ENCODE measurements at regions not wholly inside any gene's neighbourhood (a gene's known extent, or its start where the extent isn't known, plus 50 kb on each side); places are given as distances from the start of the nearest gene placed in this dataset.

DNA sequence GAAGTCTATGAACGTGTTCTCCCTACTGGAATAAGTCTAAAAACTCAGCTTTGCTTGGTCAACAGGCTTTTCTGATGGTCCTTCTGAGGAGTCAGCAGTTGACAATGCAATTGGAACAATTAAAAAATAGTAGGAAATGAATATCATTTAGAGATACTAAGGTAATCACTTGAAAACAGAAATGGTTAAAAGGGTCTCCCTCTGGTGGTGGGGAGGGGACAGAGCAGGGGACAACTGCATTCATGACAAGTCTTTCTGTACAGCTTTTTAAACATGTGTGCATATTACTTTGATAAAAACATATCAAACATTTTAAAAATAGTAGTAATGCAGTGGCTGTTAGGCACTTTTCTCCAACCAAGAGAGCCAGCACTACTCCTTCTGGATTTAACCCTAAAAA, 119.9 kb upstream of the FHIT start:
- H3K9me2 ChIP-seq (replicated peaks; ENCODE audit: low read depth, low read length), result no peaks in the 10 kb centered on the region
- H3K4me2 ChIP-seq (ENCODE audit: low read depth, low read length, poor library complexity, severe bottlenecking), result no peak overlapping the region
- no peak overlapping the region for H3K4me3 ChIP-seq (ENCODE audit: low read length, poor library complexity, severe bottlenecking)
- no peaks in the 10 kb centered on the region for H3K79me2 ChIP-seq (ENCODE audit: insufficient read depth, low read length)
- no peaks in the 10 kb centered on the region for H3F3A ChIP-seq (ENCODE audit: low read depth)
- no peaks in the 10 kb centered on the region for H3K9me3 ChIP-seq (ENCODE audit: insufficient read depth, low read depth, low read length)
- TF ChIP-seq, protein P1, sequence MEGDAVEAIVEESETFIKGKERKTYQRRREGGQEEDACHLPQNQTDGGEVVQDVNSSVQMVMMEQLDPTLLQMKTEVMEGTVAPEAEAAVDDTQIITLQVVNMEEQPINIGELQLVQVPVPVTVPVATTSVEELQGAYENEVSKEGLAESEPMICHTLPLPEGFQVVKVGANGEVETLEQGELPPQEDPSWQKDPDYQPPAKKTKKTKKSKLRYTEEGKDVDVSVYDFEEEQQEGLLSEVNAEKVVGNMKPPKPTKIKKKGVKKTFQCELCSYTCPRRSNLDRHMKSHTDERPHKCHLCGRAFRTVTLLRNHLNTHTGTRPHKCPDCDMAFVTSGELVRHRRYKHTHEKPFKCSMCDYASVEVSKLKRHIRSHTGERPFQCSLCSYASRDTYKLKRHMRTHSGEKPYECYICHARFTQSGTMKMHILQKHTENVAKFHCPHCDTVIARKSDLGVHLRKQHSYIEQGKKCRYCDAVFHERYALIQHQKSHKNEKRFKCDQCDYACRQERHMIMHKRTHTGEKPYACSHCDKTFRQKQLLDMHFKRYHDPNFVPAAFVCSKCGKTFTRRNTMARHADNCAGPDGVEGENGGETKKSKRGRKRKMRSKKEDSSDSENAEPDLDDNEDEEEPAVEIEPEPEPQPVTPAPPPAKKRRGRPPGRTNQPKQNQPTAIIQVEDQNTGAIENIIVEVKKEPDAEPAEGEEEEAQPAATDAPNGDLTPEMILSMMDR (conservative IDR thresholded peaks at IDR 0.05; ENCODE audit: low read length), result peak; percentile 93
- no peak for TF ChIP-seq EZH2phosphoT487 (IDR thresholded peaks at IDR 0.05; ENCODE audit: borderline replicate concordance)
- no peak overlapping the region for H3K9ac ChIP-seq (ENCODE audit: low read depth, low read length, poor library complexity, severe bottlenecking)
- no peaks in the 10 kb centered on the region for H3K36me3 ChIP-seq (ENCODE audit: insufficient read depth, low read length)
- H3K27me3 ChIP-seq (ENCODE audit: insufficient read depth, low read length, poor library complexity, severe bottlenecking), result no peaks in the 10 kb centered on the region
- H2AFZ ChIP-seq (ENCODE audit: low read length), result no peak overlapping the region
- no peaks in the 10 kb centered on the region for H4K20me1 ChIP-seq (ENCODE audit: insufficient read depth, low read length, poor library complexity, severe bottlenecking)
- H3K4me1 ChIP-seq (ENCODE audit: insufficient read depth, low read length, poor library complexity, severe bottlenecking), result peaks cover 6% of the 10 kb centered on the region

DNA sequence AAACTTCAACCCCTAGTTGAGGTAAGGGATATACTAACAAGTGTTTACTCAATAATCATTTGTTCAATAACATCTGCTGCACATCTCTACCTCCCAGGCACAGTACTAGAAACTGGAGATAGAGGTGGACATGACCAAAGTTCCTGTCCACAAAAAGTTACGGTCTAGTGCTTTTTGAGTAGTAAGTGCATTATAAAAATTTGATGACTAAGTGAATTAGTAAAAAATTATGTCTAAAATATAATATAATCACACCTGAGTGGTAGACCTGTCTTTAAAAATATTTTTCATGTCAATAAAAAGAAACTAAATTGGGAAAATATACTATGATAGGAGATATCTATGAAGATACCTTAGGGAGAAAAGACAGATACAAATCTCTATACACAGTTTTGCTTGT, 121.5 kb upstream of the FHIT start:
- Histone ChIP-seq H3K4me1 (ENCODE audit: insufficient read depth, low read length, poor library complexity, severe bottlenecking) (peaks cover 6% of the 10 kb centered on the region), H3K9me3 (ENCODE audit: insufficient read depth, low read depth, low read length) (no peaks in the 10 kb centered on the region), H3K4me2 (ENCODE audit: low read depth, low read length, poor library complexity, severe bottlenecking) (no peak overlapping the region), H3F3A (ENCODE audit: low read depth) (no peaks in the 10 kb centered on the region), H3K4me3 (ENCODE audit: low read length, poor library complexity, severe bottlenecking) (no peak overlapping the region), H3K27me3 (ENCODE audit: insufficient read depth, low read length, poor library complexity, severe bottlenecking) (no peaks in the 10 kb centered on the region), H3K9me2 (replicated peaks; ENCODE audit: low read depth, low read length) (no peaks in the 10 kb centered on the region), H3K9ac (ENCODE audit: low read depth, low read length, poor library complexity, severe bottlenecking) (no peak overlapping the region), H3K79me2 (ENCODE audit: insufficient read depth, low read length) (no peaks in the 10 kb centered on the region), H3K36me3 (ENCODE audit: insufficient read depth, low read length) (no peaks in the 10 kb centered on the region), H4K20me1 (ENCODE audit: insufficient read depth, low read length, poor library complexity, severe bottlenecking) (no peaks in the 10 kb centered on the region), H2AFZ (ENCODE audit: low read length) (no peak overlapping the region)
- TF ChIP-seq, protein P1 (conservative IDR thresholded peaks at IDR 0.05; ENCODE audit: low read length), result no peak
- no peak for TF ChIP-seq EZH2phosphoT487 (IDR thresholded peaks at IDR 0.05; ENCODE audit: borderline replicate concordance)

DNA sequence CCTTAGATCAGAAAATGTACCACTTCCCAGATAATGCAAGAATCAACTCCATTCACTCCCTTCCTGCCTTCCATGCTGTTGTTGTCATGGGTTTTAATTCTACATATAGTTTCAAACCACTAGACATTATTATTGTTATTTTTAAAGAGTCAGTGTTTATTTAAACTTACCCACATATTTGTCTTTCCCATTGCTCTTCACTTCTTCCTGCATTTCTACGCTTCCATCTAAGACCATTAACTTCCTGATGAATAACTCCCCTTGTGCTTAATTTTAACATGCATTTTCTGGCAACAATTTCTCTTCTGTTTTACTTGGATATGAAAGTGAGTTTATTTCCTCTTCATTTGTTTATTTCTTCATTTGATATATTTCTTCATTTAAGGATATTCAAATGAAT, 127.1 kb upstream of the FHIT start:
- no peaks in the 10 kb centered on the region for H3K36me3 ChIP-seq (ENCODE audit: insufficient read depth, low read length)
- H3K9ac ChIP-seq (ENCODE audit: low read depth, low read length, poor library complexity, severe bottlenecking), result no peak overlapping the region
- no peaks in the 10 kb centered on the region for H3F3A ChIP-seq (ENCODE audit: low read depth)
- H3K4me1 ChIP-seq (ENCODE audit: insufficient read depth, low read length, poor library complexity, severe bottlenecking), result no peaks in the 10 kb centered on the region
- H3K79me2 ChIP-seq (ENCODE audit: insufficient read depth, low read length), result no peaks in the 10 kb centered on the region
- H3K4me2 ChIP-seq (ENCODE audit: low read depth, low read length, poor library complexity, severe bottlenecking), result no peak overlapping the region
- TF ChIP-seq, protein P1 (conservative IDR thresholded peaks at IDR 0.05; ENCODE audit: low read length), result no peak
- no peak for TF ChIP-seq EZH2phosphoT487 (IDR thresholded peaks at IDR 0.05; ENCODE audit: borderline replicate concordance)
- no peak overlapping the region for H3K4me3 ChIP-seq (ENCODE audit: low read length, poor library complexity, severe bottlenecking)
- no peaks in the 10 kb centered on the region for H3K9me2 ChIP-seq (replicated peaks; ENCODE audit: low read depth, low read length)
- H2AFZ ChIP-seq (ENCODE audit: low read length), result no peak overlapping the region
- H3K9me3 ChIP-seq (ENCODE audit: insufficient read depth, low read depth, low read length), result no peaks in the 10 kb centered on the region
- H4K20me1 ChIP-seq (ENCODE audit: insufficient read depth, low read length, poor library complexity, severe bottlenecking), result no peaks in the 10 kb centered on the region
- H3K27me3 ChIP-seq (ENCODE audit: insufficient read depth, low read length, poor library complexity, severe bottlenecking), result no peaks in the 10 kb centered on the region
